ENCODE measurements at regions not wholly inside any gene's neighbourhood (a gene's known extent, or its start where the extent isn't known, plus 50 kb on each side); places are given as distances from the start of the nearest gene placed in this dataset.

DNA sequence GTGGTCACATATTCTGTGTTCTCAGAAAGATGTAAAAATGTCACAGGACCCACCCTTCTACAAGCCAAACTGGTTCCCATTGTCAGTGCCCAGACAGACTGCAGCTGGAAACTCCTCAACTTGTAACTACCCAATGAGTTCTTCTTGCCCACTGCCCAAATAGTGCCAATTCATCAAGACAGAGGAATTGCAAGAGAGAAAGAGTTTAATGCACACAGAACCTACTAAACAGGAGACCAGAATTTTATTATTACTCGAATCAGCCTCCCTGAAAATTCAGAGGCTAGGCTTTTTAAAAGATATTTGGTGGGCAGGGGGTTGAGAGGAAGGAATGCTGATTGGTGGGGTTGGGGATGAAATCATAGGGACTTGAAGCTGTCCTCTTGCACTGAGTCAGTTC, 184.1 kb downstream of the URB2 start:
- peaks cover 23% of the 10 kb centered on the region for H3K9me3 Mint-ChIP-seq (ENCODE audit: insufficient read depth)
- H3K4me3 Mint-ChIP-seq: no peak overlapping the region
- peaks cover 8% of the 10 kb centered on the region for H3K27me3 Mint-ChIP-seq (ENCODE audit: low read depth)
- DNase-seq (no peak), ATAC-seq (no peak)
- H3K4me1 Mint-ChIP-seq (ENCODE audit: low read depth): no peaks in the 10 kb centered on the region
- ChIA-PET CTCF (no interaction called here), POLR2A (no interaction called here)
- H3K36me3 Mint-ChIP-seq (ENCODE audit: low read depth): no peaks in the 10 kb centered on the region
- no peak overlapping the region for H3K27ac Mint-ChIP-seq

DNA sequence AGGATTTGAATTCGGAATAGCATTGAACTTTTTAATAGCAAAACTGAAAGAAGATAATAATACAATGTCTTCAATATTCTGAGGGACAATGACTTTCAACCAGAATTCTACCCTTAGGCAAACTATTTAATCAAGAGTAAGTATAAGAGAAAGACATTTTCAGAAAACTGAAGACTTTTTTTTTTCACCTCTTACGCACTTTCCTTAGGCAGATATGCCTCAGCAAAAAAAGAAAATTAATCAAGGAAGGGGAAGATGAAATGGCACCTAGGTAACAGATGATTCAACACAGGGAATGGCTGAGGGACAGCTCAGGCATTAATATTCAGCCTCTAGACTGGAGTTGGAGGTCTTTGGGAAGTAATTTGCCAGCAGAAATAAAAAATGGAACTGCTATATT, 184.9 kb downstream of the URB2 start:
- DNase-seq: no peak
- Mint-ChIP-seq H3K4me1 (ENCODE audit: low read depth) (no peaks in the 10 kb centered on the region), H3K27me3 (ENCODE audit: low read depth) (peaks cover 8% of the 10 kb centered on the region), H3K9me3 (ENCODE audit: insufficient read depth) (peaks cover 19% of the 10 kb centered on the region), H3K36me3 (ENCODE audit: low read depth) (no peaks in the 10 kb centered on the region), H3K27ac (no peak overlapping the region), H3K4me3 (no peak overlapping the region)
- ATAC-seq: no peak
- POLR2A ChIA-PET: no interaction called here
- CTCF ChIA-PET: no interaction called here

DNA sequence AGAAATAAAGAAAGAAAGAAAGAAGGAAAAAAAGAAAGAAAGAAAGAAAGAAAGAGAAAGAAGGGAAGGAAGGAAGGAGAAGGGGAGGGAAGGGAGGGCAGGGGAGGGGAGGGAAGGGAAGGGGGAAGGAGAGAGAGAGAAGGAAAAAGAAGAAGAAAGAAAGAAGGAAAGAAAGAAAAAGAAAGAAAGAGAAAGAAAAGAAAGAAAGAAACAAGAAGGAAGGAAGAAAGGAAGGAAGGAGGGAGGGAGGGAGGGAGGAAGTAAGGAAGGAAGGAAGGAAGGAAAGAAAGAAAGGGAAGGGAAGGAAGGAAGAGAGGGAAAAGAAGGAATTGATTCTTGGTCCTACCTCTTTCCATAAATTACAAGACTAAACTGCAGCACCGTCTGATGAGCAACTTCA, 186.1 kb downstream of the URB2 start:
- ChIA-PET POLR2A (no interaction called here), CTCF (no interaction called here)
- no peaks in the 10 kb centered on the region for H3K4me1 Mint-ChIP-seq (ENCODE audit: low read depth)
- no peak overlapping the region for H3K4me3 Mint-ChIP-seq
- peaks cover 8% of the 10 kb centered on the region for H3K27me3 Mint-ChIP-seq (ENCODE audit: low read depth)
- peaks cover 19% of the 10 kb centered on the region for H3K9me3 Mint-ChIP-seq (ENCODE audit: insufficient read depth)
- ATAC-seq (no peak), DNase-seq (no peak)
- no peaks in the 10 kb centered on the region for H3K36me3 Mint-ChIP-seq (ENCODE audit: low read depth)
- no peak overlapping the region for H3K27ac Mint-ChIP-seq

DNA sequence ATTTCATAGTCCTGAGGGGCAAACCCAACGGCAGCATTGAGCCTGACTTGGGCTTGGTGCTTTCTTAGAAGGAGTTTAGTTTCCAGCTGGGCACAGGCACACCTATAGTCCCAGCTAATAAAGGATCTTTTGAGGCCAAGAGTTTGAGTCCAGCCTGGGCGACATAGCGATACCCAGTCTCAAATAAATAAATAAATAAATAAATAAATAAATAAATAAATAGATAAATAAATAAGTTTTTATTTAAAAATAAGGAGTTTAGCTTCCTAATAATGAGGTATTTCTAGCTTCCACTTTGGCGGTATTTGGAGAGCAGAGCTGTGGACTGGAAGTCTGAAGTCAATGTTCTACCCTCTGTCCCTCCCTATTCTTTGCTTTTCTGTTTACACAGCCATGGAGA, 186.6 kb downstream of the URB2 start:
- DNase-seq (no peak), ATAC-seq (no peak)
- Mint-ChIP-seq H3K4me3 (no peak overlapping the region), H3K27me3 (ENCODE audit: low read depth) (peaks cover 8% of the 10 kb centered on the region), H3K36me3 (ENCODE audit: low read depth) (no peaks in the 10 kb centered on the region), H3K4me1 (ENCODE audit: low read depth) (no peaks in the 10 kb centered on the region), H3K9me3 (ENCODE audit: insufficient read depth) (peaks cover 19% of the 10 kb centered on the region), H3K27ac (no peak overlapping the region)
- POLR2A ChIA-PET: no interaction called here
- CTCF ChIA-PET: no interaction called here

DNA sequence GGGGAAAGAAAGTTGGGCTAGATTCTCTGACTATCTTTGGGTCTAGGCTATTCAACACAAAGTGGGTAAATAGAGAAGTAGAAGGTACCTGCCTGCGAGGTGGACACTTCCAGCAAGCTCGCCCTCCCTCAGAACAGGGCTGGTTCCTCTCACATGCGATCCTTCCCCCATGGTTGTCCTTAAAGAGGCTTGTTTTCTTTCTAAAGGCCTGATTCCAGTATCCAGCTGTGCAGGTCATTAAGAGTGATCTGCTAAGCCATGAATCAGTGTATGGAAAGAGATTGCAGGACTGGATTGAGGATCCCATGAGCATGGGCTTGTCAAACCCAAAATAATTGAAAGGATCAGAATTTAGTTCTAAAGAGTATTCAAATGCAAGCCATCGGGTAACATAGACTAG, 189.0 kb downstream of the URB2 start:
- H3K27me3 Mint-ChIP-seq (ENCODE audit: low read depth): peaks cover 7% of the 10 kb centered on the region
- H3K27ac Mint-ChIP-seq: no peak overlapping the region
- H3K9me3 Mint-ChIP-seq (ENCODE audit: insufficient read depth): peaks cover 6% of the 10 kb centered on the region
- H3K4me1 Mint-ChIP-seq (ENCODE audit: low read depth): no peaks in the 10 kb centered on the region
- DNase-seq: no peak
- no peak overlapping the region for H3K4me3 Mint-ChIP-seq
- ATAC-seq: no peak
- POLR2A ChIA-PET: no interaction called here
- CTCF ChIA-PET: no interaction called here
- no peaks in the 10 kb centered on the region for H3K36me3 Mint-ChIP-seq (ENCODE audit: low read depth)

DNA sequence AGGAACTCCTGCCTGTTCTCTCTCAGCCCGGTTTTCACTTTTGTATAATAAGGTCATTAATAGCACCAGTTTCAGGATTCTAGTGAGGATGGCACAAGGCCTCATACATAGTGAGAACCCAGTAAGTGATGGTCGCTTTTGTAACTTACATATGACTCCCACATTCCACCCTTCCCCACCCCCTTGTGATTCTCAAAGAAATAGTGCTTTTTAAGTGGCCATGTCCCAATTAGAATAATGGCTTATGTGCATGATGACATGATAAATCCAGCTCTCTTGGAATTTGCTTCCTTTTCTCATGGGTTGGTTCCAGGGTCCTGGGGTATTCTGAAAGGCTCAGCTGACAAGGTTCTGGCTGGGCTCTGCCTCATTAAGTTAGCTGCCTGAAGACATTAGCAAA, 189.9 kb downstream of the URB2 start:
- Mint-ChIP-seq H3K36me3 (ENCODE audit: low read depth) (no peaks in the 10 kb centered on the region), H3K27me3 (ENCODE audit: low read depth) (peaks cover 4% of the 10 kb centered on the region), H3K4me3 (no peak overlapping the region), H3K9me3 (ENCODE audit: insufficient read depth) (no peaks in the 10 kb centered on the region), H3K4me1 (ENCODE audit: low read depth) (no peaks in the 10 kb centered on the region), H3K27ac (no peak overlapping the region)
- DNase-seq: no peak
- no peak for ATAC-seq
- POLR2A ChIA-PET: no interaction called here
- CTCF ChIA-PET: no interaction called here

DNA sequence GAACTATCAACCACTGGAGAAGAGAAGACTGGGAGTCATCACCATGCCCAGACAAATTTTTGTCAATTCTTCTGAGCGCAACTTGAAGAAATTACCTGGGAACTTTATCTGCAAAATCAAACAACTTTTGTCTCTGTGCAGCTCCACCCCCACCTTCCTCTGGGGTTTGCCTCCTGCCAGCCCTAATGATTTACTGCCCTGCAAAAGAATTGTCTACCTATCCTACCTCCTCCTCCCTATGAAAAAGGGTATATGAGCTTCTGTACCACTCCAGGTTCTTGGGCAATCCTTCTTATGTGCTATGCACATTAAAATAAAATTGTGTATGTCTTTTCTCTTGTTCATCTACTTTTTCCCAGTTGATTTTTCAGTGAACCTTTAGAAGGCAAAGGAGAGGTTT, 191.9 kb downstream of the URB2 start:
- CTCF ChIA-PET: no interaction called here

DNA sequence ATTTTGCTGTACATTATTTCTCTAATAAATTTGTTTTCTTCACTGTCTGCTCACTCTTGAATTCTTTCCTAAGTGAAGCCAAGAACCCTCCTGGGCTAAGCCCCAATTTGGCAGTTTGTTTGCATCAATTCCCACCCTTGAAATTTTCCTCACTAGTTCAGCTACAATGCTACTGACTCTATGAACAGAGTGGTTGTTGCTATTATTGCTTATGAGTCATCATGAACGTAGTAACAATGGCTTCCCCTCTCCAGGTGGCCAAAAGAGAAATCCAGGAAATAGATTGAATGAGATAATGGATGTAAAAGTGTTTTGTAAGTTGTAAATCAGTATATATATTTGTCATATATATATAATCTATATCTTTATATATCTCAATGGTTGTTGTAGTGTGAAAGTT, 193.0 kb downstream of the URB2 start:
- Mint-ChIP-seq H3K4me3 (no peak overlapping the region), H3K27me3 (ENCODE audit: low read depth) (peaks cover 4% of the 10 kb centered on the region), H3K36me3 (ENCODE audit: low read depth) (no peaks in the 10 kb centered on the region), H3K4me1 (ENCODE audit: low read depth) (no peaks in the 10 kb centered on the region), H3K27ac (no peak overlapping the region), H3K9me3 (ENCODE audit: insufficient read depth) (no peaks in the 10 kb centered on the region)
- ChIA-PET POLR2A (no interaction called here), CTCF (no interaction called here)
- DNase-seq (no peak), ATAC-seq (no peak)

More for the DNA sequence above, 191.9 kb downstream of the URB2 start:
- POLR2A ChIA-PET: no interaction called here
- no peaks in the 10 kb centered on the region for H3K4me1 Mint-ChIP-seq (ENCODE audit: low read depth)
- ATAC-seq (no peak), DNase-seq (no peak)
- no peaks in the 10 kb centered on the region for H3K9me3 Mint-ChIP-seq (ENCODE audit: insufficient read depth)
- H3K36me3 Mint-ChIP-seq (ENCODE audit: low read depth): no peaks in the 10 kb centered on the region
- peaks cover 4% of the 10 kb centered on the region for H3K27me3 Mint-ChIP-seq (ENCODE audit: low read depth)
- H3K27ac Mint-ChIP-seq: no peak overlapping the region
- no peak overlapping the region for H3K4me3 Mint-ChIP-seq

DNA sequence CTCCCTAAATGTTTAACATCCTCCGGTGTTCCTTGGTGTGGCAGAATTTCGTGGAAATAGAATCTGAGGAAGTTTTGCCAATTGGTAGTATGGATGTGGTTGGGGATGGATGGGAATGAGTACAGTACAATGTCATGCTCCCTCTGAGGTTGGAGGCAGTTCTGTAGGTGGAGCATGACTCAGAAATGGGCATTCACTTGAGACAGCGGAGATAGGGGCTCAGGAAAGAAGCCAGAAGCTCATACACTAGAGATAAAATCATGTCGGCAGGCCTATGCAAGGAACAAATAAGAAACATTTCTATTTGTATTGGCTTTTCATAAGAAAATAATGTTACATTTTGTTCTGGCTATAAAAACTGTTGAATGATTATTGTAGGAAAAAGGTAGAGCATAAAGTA, 196.0 kb downstream of the URB2 start:
- H3K4me3 Mint-ChIP-seq: no peak overlapping the region
- H3K9me3 Mint-ChIP-seq (ENCODE audit: insufficient read depth): peaks cover 3% of the 10 kb centered on the region
- no peaks in the 10 kb centered on the region for H3K4me1 Mint-ChIP-seq (ENCODE audit: low read depth)
- ChIA-PET POLR2A (no interaction called here), CTCF (no interaction called here)
- ATAC-seq: no peak
- no peak for DNase-seq
- peaks cover 6% of the 10 kb centered on the region for H3K27me3 Mint-ChIP-seq (ENCODE audit: low read depth)
- H3K36me3 Mint-ChIP-seq (ENCODE audit: low read depth): no peaks in the 10 kb centered on the region
- H3K27ac Mint-ChIP-seq: no peak overlapping the region

DNA sequence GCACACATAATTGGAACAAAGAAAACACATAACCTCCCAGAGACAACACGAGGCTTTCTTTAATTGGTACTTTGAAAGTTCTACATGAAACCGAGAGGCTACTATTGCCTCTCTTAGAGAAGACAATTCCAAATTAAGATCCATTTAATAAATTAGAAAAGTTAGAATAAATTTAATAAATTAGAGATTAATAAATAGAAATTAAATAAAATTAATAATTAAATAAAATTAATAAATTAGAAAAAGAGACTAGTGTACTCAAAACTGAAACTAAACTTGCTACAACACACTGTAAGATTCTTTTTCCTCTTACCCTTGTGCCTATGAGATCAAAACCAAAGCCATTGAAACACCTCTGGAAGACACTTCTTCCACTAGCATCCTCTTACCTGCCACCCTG, 199.0 kb downstream of the URB2 start:
- H3K4me3 Mint-ChIP-seq: no peak overlapping the region
- DNase-seq (no peak), ATAC-seq (no peak)
- no peaks in the 10 kb centered on the region for H3K4me1 Mint-ChIP-seq (ENCODE audit: low read depth)
- no peak overlapping the region for H3K27ac Mint-ChIP-seq
- peaks cover 22% of the 10 kb centered on the region for H3K27me3 Mint-ChIP-seq (ENCODE audit: low read depth)
- ChIA-PET POLR2A (no interaction called here), CTCF (no interaction called here)
- peaks cover 3% of the 10 kb centered on the region for H3K9me3 Mint-ChIP-seq (ENCODE audit: insufficient read depth)
- no peaks in the 10 kb centered on the region for H3K36me3 Mint-ChIP-seq (ENCODE audit: low read depth)

DNA sequence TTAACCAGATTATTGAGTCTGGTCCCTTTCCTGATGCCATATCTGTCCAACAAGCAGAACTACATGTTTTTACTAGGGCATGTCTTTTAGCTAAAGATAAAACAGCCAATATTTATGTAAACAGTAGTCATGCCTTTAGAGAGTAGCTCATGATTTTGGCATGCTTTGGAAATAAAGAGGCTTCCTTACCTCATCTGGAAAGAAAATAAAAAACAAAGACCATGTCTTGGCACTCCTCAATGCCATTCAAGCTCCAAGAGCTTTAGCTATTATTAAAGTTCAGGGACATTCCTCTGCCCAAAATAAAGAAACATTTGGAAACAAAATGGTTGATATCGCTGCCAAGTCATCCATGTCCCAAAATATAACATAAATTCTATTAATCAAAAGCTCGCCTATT, 202.4 kb downstream of the URB2 start:
- ChIA-PET POLR2A (no interaction called here), CTCF (no interaction called here)
- Mint-ChIP-seq H3K9me3 (ENCODE audit: insufficient read depth) (peaks cover 3% of the 10 kb centered on the region), H3K36me3 (ENCODE audit: low read depth) (no peaks in the 10 kb centered on the region), H3K27me3 (ENCODE audit: low read depth) (peaks cover 34% of the 10 kb centered on the region), H3K4me1 (ENCODE audit: low read depth) (no peaks in the 10 kb centered on the region), H3K4me3 (no peak overlapping the region), H3K27ac (no peak overlapping the region)
- ATAC-seq: no peak
- DNase-seq: no peak

DNA sequence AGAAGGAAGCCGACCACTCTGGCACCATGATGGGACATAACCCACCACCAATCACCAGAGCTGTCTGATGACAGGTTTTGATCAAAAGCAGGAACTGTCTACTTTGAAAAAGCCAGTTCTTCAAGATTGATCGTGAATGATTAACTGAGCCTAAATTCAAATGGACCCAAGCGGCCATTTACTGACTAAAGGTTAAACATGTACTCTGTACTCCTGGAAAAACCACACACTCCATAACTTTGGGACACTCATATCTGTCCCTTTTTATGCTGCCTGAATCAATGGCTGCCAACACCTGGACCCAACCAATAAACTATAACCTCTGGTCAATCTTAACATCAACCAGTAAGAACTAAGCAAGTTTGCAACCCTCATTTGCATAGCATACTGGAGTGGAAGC, 206.6 kb downstream of the URB2 start:
- ATAC-seq (no peak), DNase-seq (no peak)
- no peaks in the 10 kb centered on the region for H3K36me3 Mint-ChIP-seq (ENCODE audit: low read depth)
- H3K27me3 Mint-ChIP-seq (ENCODE audit: low read depth): peaks cover 26% of the 10 kb centered on the region
- H3K27ac Mint-ChIP-seq: no peak overlapping the region
- no peak overlapping the region for H3K4me3 Mint-ChIP-seq
- H3K9me3 Mint-ChIP-seq (ENCODE audit: insufficient read depth): no peaks in the 10 kb centered on the region
- ChIA-PET POLR2A (no interaction called here), CTCF (interaction anchor here (1.5 kb wide), 1 partner anchor 172 kb away, joined by 3 read pairs; no protein-coding TSS in a partner anchor)
- H3K4me1 Mint-ChIP-seq (ENCODE audit: low read depth): no peaks in the 10 kb centered on the region

DNA sequence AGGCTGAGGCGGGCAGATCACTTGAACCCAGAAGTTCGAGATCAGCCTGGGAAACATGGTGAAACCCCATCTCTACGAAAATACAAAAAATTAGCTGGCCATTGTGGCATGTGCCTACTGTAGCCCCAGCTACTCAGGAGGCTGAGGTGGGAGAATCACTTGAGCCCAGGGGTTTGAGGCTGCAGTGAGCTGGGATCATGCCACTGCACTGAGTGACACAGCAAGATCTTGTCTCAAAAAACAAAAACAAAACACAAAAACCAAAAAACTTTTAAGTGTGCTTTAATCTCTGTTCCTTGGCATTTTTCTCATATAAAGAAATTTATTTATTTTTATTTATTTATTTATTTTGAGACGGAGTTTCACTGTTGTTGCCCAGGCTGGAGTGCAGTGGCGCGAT, 208.2 kb downstream of the URB2 start:
- Mint-ChIP-seq H3K27me3 (ENCODE audit: low read depth) (peaks cover 21% of the 10 kb centered on the region), H3K4me3 (no peak overlapping the region), H3K4me1 (ENCODE audit: low read depth) (no peaks in the 10 kb centered on the region), H3K36me3 (ENCODE audit: low read depth) (no peaks in the 10 kb centered on the region), H3K9me3 (ENCODE audit: insufficient read depth) (no peaks in the 10 kb centered on the region), H3K27ac (no peak overlapping the region)
- CTCF ChIA-PET: no interaction called here
- POLR2A ChIA-PET: no interaction called here
- no peak for ATAC-seq
- no peak for DNase-seq

Data from activated CD8-positive, alpha-beta T cell treated with anti-CD3 and anti-CD28 coated beads, Interleukin-2, amount 10 ng/mL, durations not matched to agents 7 days and 5 days (primary cell).